K562 (cell line): ENCODE measurements at regions not wholly inside any gene's neighbourhood (a gene's known extent, or its start where the extent isn't known, plus 50 kb on each side); places are given as distances from the start of the nearest gene placed in this dataset.

Source experiments
- CBX5 ChIP-seq: IDR thresholded peaks from 2 replicates; pipeline ENCODE4 v1.6.1; 2014; ENCODE audit warnings: low read depth, borderline replicate concordance
- TF ChIP-seq, protein P1 (sequence below): fragments of 200-800 bp; sonication (Bioruptor generic); IDR thresholded peaks from 2 replicates; pipeline ENCODE4 v1.6.1; 2017; ENCODE audit warnings: missing genetic modification characterization, missing compliant biosample characterization

DNA sequence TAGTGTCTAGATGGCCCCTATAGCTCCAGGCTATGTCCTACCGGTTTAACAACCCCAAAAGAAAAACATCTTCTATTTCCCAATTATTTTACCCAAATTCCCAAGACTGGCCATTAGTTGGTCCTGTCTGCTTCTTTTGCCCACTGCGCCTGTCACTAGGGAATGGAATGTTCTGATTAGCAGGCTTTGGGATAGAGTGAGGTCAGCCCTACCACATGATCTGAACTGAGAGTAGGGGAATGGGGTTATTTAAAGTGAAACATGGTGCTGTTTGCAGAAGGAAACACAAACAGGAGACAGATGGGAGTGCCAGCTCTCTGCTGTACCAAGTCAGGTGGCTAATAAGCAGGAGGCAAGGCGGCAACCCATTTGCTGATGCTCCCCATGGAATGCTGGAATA is 635.6 kb upstream of the CFAP20DC start:
- TF ChIP-seq CBX5, result no peak
- TF ChIP-seq, protein P1, sequence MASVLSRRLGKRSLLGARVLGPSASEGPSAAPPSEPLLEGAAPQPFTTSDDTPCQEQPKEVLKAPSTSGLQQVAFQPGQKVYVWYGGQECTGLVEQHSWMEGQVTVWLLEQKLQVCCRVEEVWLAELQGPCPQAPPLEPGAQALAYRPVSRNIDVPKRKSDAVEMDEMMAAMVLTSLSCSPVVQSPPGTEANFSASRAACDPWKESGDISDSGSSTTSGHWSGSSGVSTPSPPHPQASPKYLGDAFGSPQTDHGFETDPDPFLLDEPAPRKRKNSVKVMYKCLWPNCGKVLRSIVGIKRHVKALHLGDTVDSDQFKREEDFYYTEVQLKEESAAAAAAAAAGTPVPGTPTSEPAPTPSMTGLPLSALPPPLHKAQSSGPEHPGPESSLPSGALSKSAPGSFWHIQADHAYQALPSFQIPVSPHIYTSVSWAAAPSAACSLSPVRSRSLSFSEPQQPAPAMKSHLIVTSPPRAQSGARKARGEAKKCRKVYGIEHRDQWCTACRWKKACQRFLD (CRISPR knock-in tag), result no peak
